Astrocyte (in vitro differentiated cells and primary cell): ENCODE measurements at regions not wholly inside any gene's neighbourhood (a gene's known extent, or its start where the extent isn't known, plus 50 kb on each side); places are given as distances from the start of the nearest gene placed in this dataset.

Source experiments
- DNase-seq: peaks from one replicate; pipeline ENCODE4 v3.0.0-alpha.2; 2010; ENCODE audit warnings: low read depth
- FAIRE-seq: peaks from 2 replicates; lab custom pipeline; 2011; peaks lifted over from hg19 to GRCh38; lab: Jason Lieb, UNC
- H2AFZ ChIP-seq: 2 replicates; pipeline ENCODE4 v1.6.0; 2012; ENCODE audit warnings: low read depth, low read length, inconsistent platforms
- H3K27ac ChIP-seq: 2 replicates; pipeline ENCODE4 v1.5.1; 2011; ENCODE audit warnings: low read depth, low read length, inconsistent platforms
- H3K27me3 ChIP-seq: 2 replicates; pipeline ENCODE4 v1.6.0; 2011; ENCODE audit warnings: low read length, inconsistent platforms; ENCODE audit not compliant: insufficient read depth
- H3K36me3 ChIP-seq: 2 replicates; pipeline ENCODE4 v1.5.1; 2011; ENCODE audit warnings: low read length, inconsistent platforms; ENCODE audit not compliant: insufficient read depth
- H3K4me1 ChIP-seq: 2 replicates; pipeline ENCODE4 v1.5.1; 2011; ENCODE audit warnings: low read length, inconsistent platforms; ENCODE audit not compliant: insufficient read depth
- H3K4me2 ChIP-seq: 2 replicates; pipeline ENCODE4 v1.6.0; 2012; ENCODE audit warnings: low read length, inconsistent platforms
- H3K4me3 ChIP-seq: 2 replicates; pipeline ENCODE4 v1.5.1; 2011; ENCODE audit warnings: low read depth, mild to moderate bottlenecking, low read length, inconsistent platforms; ENCODE audit not compliant: insufficient read depth
- H3K79me2 ChIP-seq: 2 replicates; pipeline ENCODE4 v1.6.0; 2012; ENCODE audit warnings: mild to moderate bottlenecking, low read length, inconsistent platforms; ENCODE audit not compliant: insufficient read depth
- H3K9ac ChIP-seq: 2 replicates; pipeline ENCODE4 v1.6.0; 2012; ENCODE audit warnings: mild to moderate bottlenecking, low read length, inconsistent platforms
- H3K9me3 ChIP-seq: 2 replicates; pipeline ENCODE4 v1.5.1; 2012; ENCODE audit warnings: low read depth, mild to moderate bottlenecking, low read length, inconsistent platforms; ENCODE audit not compliant: insufficient read depth
- H4K20me1 ChIP-seq: 2 replicates; pipeline ENCODE4 v1.6.0; 2012; ENCODE audit warnings: low read length, inconsistent platforms; ENCODE audit not compliant: insufficient read depth
- H3K27ac Mint-ChIP-seq: one replicate; pipeline ENCODE4 v1.8.0; 2021; ENCODE audit warnings: mild to moderate bottlenecking, mixed read lengths; ENCODE audit not compliant: unreplicated experiment
- H3K27me3 Mint-ChIP-seq: one replicate; pipeline ENCODE4 v1.8.0; 2021; ENCODE audit warnings: low read depth, mixed read lengths; ENCODE audit not compliant: unreplicated experiment
- H3K36me3 Mint-ChIP-seq: one replicate; pipeline ENCODE4 v1.8.0; 2021; ENCODE audit warnings: low read depth, mixed read lengths; ENCODE audit not compliant: unreplicated experiment
- H3K4me1 Mint-ChIP-seq: one replicate; pipeline ENCODE4 v1.8.0; 2021; ENCODE audit warnings: low read depth, mixed read lengths; ENCODE audit not compliant: unreplicated experiment
- H3K4me3 Mint-ChIP-seq: one replicate; pipeline ENCODE4 v1.8.0; 2021; ENCODE audit warnings: mild to moderate bottlenecking, moderate library complexity, mixed read lengths; ENCODE audit not compliant: unreplicated experiment
- H3K9me3 Mint-ChIP-seq: one replicate; pipeline ENCODE4 v1.8.0; 2021; ENCODE audit warnings: mild to moderate bottlenecking, mixed read lengths; ENCODE audit not compliant: unreplicated experiment
- CTCF ChIP-seq: IDR thresholded peaks from 2 replicates; pipeline ENCODE4 v1.5.1; 2011; ENCODE audit warnings: low read depth, mild to moderate bottlenecking, inconsistent platforms, low read length, moderate library complexity; ENCODE audit not compliant: insufficient read depth
- EZH2 ChIP-seq: IDR thresholded peaks from 2 replicates; pipeline ENCODE4 v1.6.1; 2012; ENCODE audit warnings: mild to moderate bottlenecking, low read length, inconsistent platforms; ENCODE audit not compliant: insufficient read depth

- Histone ChIP-seq H3K79me2 (no peaks in the 10 kb centered on the region), H3K27me3 (no peaks in the 10 kb centered on the region), H2AFZ (no peak overlapping the region), H3K4me3 (no peak overlapping the region), H3K36me3 (no peaks in the 10 kb centered on the region), H3K9ac (no peak overlapping the region), H4K20me1 (no peaks in the 10 kb centered on the region), H3K9me3 (no peaks in the 10 kb centered on the region), H3K4me2 (no peak overlapping the region), H3K4me1 (no peaks in the 10 kb centered on the region), H3K27ac (no peak overlapping the region)
- DNase-seq, result no peak
- TF ChIP-seq EZH2 (no peak), CTCF (no peak)
- no peaks in the 10 kb centered on the region for H3K36me3 Mint-ChIP-seq
- no peak overlapping the region for H3K4me3 Mint-ChIP-seq
- H3K27ac Mint-ChIP-seq, result no peak overlapping the region
- no peaks in the 10 kb centered on the region for H3K27me3 Mint-ChIP-seq
- peaks cover 2% of the 10 kb centered on the region for H3K9me3 Mint-ChIP-seq
- H3K4me1 Mint-ChIP-seq, result no peaks in the 10 kb centered on the region
- FAIRE-seq, result no peak
These were observed 193.3 kb upstream of the SLCO3A1 start for GRCh38 chr15:91660174-91660649.

- no peaks in the 10 kb centered on the region for H3K9me3 Mint-ChIP-seq
- H4K20me1 ChIP-seq, result no peaks in the 10 kb centered on the region
- FAIRE-seq (no peak), DNase-seq (no peak)
- no peaks in the 10 kb centered on the region for H3K9me3 ChIP-seq
- no peak for TF ChIP-seq EZH2
- no peak for TF ChIP-seq CTCF
- no peak overlapping the region for H3K4me2 ChIP-seq
- H3K9ac ChIP-seq, result no peak overlapping the region
- H3K4me1 Mint-ChIP-seq, result no peaks in the 10 kb centered on the region
- H3K36me3 Mint-ChIP-seq, result no peaks in the 10 kb centered on the region
- H3K27ac Mint-ChIP-seq, result no peak overlapping the region
- no peaks in the 10 kb centered on the region for H3K27me3 Mint-ChIP-seq
- H3K4me3 Mint-ChIP-seq, result no peak overlapping the region
- H3K4me1 ChIP-seq, result no peaks in the 10 kb centered on the region
- no peak overlapping the region for H2AFZ ChIP-seq
- H3K4me3 ChIP-seq, result no peak overlapping the region
- H3K27me3 ChIP-seq, result no peaks in the 10 kb centered on the region
- no peak overlapping the region for H3K27ac ChIP-seq
- H3K79me2 ChIP-seq, result no peaks in the 10 kb centered on the region
- no peaks in the 10 kb centered on the region for H3K36me3 ChIP-seq
These were observed 189.2 kb upstream of the SLCO3A1 start for GRCh38 chr15:91664224-91664836.

- no peak for FAIRE-seq
These were observed 188.3 kb upstream of the SLCO3A1 start for GRCh38 chr15:91665212-91665611.

More at GRCh38 chr15:91665212-91665611, 188.3 kb upstream of the SLCO3A1 start:
- H3K9me3 Mint-ChIP-seq, result no peaks in the 10 kb centered on the region
- H3K36me3 Mint-ChIP-seq, result no peaks in the 10 kb centered on the region
- no peak overlapping the region for H3K27ac Mint-ChIP-seq
- Histone ChIP-seq H3K4me2 (no peak overlapping the region), H3K4me3 (no peak overlapping the region), H2AFZ (no peak overlapping the region), H3K9me3 (no peaks in the 10 kb centered on the region), H3K36me3 (no peaks in the 10 kb centered on the region), H3K9ac (no peak overlapping the region), H3K27me3 (no peaks in the 10 kb centered on the region), H3K4me1 (no peaks in the 10 kb centered on the region), H4K20me1 (no peaks in the 10 kb centered on the region), H3K79me2 (no peaks in the 10 kb centered on the region), H3K27ac (no peak overlapping the region)
- TF ChIP-seq EZH2 (no peak), CTCF (no peak)
- H3K4me1 Mint-ChIP-seq, result no peaks in the 10 kb centered on the region
- no peak for DNase-seq
- no peaks in the 10 kb centered on the region for H3K27me3 Mint-ChIP-seq
- H3K4me3 Mint-ChIP-seq, result no peak overlapping the region
